ENCODE measurements at regions not wholly inside any gene's neighbourhood (a gene's known extent, or its start where the extent isn't known, plus 50 kb on each side); places are given as distances from the start of the nearest gene placed in this dataset.

GRCh38 chr6:158897236-158897635, 78.1 kb upstream of the EZR start (continued):
- TF ChIP-seq CHD7 (IDR thresholded peaks at IDR 0.05; ENCODE audit: insufficient replicate concordance, low read length) (no peak), GABPA (IDR thresholded peaks at IDR 0.05; ENCODE audit: borderline replicate concordance, insufficient read depth, low read length) (no peak), RNF2 (IDR thresholded peaks at IDR 0.05; ENCODE audit: borderline replicate concordance, low read depth, low read length, missing control alignments, poor library complexity, severe bottlenecking) (no peak), TEAD4 (IDR thresholded peaks at IDR 0.05; ENCODE audit: low read depth, low read length) (no peak), HDAC2 (IDR thresholded peaks at IDR 0.05; ENCODE audit: borderline replicate concordance in 1 of 2, low read depth in 2 of 2, low read length in 2 of 2) (no peak), RXRA (IDR thresholded peaks at IDR 0.05; ENCODE audit: insufficient read depth, low read depth, low read length) (no peak), NANOG (IDR thresholded peaks at IDR 0.05; ENCODE audit: insufficient read depth, low read depth, low read length, poor library complexity, severe bottlenecking) (no peak), SP2 (IDR thresholded peaks at IDR 0.05; ENCODE audit: low read length) (no peak), RFX5 (IDR thresholded peaks at IDR 0.05; ENCODE audit: borderline replicate concordance, low read depth, low read length) (no peak), SRF (IDR thresholded peaks at IDR 0.05; ENCODE audit: low read depth, low read length) (no peak), CHD1 (IDR thresholded peaks at IDR 0.05; ENCODE audit: low read depth, low read length) (no peak)

Measured in H1 (cell line).